Renal cortex interstitium (tissue), 11 donors: ENCODE measurements at regions not wholly inside any gene's neighbourhood (a gene's known extent, or its start where the extent isn't known, plus 50 kb on each side); places are given as distances from the start of the nearest gene placed in this dataset.

Experiments
- DNase-seq, 11 donors: peaks; one replicate each; pipeline ENCODE4 v3.0.0-alpha.2; 2013; ENCODE audit warnings: low read depth in 9 of 11, low spot score in 4 of 11; ENCODE audit errors: extremely low read depth in 1 of 11

DNA sequence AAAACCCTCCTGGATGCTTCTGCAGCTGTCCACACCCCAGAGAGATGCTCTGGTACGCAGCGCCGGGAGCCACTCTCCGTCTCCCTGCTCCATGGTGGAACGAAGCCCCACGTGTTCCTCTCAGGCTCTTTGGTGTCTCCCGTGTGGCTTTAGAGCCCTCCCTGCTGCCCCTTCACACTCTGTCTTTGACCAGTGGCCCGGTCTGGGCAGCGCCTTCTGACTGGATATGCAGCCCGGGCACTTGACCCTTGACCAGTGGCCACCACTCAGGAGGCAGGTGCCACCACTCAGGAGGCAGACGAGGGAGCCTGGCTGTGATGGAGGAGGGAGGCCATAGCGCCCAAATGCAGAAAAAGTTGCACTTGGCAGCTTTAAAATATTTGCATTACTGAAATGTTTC lies 214.5 kb upstream of the SALL3 start:
- DNase-seq: no peak

DNA sequence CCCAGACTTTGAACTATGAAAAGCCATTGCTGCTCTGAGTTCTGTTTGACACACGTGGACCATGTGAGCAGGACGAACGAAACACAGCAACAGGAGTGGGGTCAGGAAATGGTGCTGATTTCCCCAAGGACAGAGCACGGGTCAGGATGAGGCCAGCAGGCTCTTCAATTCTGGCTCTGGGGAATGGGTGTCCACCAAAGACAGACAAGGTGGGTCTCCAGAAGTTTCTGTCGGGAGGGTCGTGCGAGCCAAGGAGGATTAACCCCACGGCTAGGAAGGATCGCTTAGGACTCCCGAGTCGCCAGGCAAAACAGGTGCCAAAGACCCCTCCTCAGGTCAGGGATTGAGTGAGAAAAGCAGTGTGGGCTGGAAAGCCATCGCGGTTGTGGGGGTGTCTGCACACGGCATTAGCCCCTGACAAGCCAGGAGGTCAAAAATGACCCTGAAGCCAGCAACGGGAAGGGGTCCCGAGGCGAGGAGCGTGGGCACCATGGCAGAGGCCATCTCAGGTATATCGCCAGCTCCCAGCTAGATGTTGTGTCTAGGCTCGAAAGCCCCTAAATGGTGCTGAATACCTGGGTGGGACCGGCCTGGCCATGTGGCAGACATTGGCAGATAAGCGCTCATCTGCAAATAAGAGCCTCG lies 213.9 kb upstream of the SALL3 start:
- DNase-seq: no peak

- no peak for DNase-seq
These were observed 212.7 kb upstream of the SALL3 start for GRCh38 chr18:78766651-78767533.

DNA sequence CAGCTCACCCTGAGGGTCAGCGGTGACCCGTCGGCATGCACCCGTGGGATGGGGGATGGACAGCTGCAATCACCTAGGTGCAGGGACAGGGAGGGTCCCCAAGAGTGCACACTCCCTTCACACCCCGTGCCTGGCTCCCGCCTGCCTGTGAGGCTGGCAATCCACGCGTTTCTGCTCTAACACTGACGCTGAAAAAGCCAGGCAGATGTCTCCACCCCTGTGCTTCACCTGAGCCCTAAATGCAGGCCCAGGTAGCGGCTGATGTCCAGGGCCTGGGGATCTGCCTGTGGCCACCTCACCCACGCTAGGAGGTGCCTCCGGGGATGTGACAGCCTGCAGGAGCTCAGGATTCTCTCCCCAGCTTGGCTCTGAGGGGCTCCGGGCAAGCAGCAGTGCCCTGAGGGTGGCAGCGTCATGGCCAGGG lies 212.0 kb upstream of the SALL3 start:
- no peak for DNase-seq

- no peak for DNase-seq
These were observed 211.4 kb upstream of the SALL3 start for GRCh38 chr18:78768221-78768620.

DNA sequence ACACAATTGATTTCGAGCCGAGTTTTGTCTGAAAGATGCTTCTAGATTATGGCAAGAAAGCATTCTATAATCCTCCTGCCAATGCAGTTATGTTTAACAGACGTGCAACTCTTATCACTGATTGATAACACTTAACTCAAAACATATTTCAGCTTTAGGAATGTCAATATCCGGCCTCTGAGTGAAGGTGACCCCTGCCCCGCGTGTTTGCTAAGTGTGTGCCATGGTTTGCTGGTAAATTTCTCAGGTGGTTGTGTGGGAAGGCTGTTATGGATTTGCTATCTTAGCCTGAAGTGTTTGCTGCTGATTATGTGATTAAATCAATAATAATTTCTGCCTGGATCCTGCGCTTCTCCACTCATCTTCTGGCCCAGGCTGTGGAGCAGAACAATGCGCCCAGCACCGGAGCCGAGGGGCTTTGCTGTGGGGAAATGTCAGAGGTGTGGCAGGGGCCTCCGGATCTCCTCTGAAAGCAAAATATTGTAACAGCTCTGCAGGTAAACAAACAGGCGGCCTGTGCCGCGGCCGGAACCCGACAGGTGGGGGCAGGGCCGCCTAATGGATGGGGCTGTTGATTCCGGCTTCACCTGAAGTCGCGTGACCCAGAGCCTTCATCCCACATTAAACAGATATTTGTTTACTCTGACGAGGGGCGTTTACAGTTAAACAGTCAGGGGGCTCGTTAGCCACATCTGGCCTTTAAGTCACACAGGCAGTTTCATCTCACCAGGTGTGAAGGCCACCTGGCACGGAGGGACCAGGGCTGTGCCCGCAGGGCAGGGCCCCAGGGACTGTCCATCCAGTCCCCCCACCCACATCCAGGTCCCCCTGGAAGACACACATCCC lies 210.7 kb upstream of the SALL3 start:
- no peak for DNase-seq

DNA sequence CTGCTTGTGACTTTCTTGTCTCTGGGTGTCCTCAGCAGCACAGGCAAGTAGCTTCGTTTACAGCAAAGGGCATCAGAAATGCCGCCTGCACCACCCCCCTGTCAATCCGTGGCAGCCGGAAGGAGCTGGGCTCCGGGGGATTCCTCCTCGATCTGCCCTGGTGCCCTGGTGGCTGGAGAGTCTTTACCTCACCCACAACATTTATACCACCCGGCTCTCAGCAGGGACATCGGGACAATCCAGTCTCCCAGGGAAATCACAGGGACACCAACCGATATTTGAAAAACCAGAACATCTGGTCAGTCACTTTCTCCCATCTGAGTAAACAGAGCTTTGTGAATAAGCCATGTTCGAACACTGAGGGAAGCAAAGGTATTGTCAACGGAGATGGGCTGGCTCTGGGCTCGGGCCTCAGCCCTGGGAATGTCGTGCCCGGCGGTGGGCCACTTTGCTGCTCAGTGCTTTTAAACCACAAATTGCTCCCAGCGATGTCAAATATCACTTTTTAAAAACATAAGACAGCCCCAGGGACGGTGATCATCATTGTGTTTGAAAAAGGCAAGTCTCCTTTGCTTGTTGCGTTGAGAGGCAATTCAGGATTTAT lies 210.0 kb upstream of the SALL3 start:
- no peak for DNase-seq

GRCh38 chr18:78770139-78770822 lies 209.3 kb upstream of the SALL3 start:
- DNase-seq: peak in 1 of 11 donors; percentile 9

DNA sequence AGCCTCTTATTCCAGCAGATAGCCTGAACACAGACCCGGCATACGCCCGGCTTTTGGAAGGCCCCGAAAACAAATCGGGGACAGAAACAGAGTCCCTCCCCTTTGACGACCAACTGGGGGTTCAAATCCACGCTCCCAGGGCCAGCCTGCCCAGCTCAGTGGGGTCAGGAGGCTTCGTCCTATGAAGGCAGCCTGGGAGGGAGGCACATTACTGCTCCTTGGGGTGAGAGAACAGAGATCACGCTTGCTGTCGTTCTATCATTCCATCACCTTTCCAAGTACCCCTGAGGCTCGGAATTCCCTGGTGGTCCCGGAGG lies 208.8 kb upstream of the SALL3 start:
- DNase-seq: no peak

- no peak for DNase-seq
These were observed 207.9 kb upstream of the SALL3 start for GRCh38 chr18:78771496-78772359.

- DNase-seq: no peak
These were observed 207.0 kb upstream of the SALL3 start for GRCh38 chr18:78772360-78773302.

- DNase-seq: no peak
These were observed 206.3 kb upstream of the SALL3 start for GRCh38 chr18:78773303-78773755.

GRCh38 chr18:78773819-78774218 lies 205.8 kb upstream of the SALL3 start:
- no peak for DNase-seq

DNA sequence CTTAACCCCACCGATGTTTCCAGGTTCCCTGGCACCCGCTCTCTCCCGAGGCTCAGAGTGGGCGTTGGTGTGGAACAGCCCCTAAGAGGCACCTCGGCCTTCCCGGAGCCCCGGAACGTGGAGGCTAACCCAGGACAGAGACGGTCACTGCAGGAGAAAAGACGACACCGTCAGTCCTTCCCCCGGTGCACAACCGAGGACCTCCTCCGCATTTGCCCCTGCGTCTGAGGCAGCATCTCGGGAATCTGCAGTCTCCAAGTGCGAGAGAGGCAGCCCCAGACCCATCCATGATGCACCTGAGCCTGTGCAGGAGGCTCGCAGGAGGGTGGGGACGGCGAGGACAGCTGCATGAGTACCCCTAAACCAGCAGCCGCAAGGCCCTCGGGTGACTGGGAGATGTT lies 204.9 kb upstream of the SALL3 start:
- no peak for DNase-seq

DNA sequence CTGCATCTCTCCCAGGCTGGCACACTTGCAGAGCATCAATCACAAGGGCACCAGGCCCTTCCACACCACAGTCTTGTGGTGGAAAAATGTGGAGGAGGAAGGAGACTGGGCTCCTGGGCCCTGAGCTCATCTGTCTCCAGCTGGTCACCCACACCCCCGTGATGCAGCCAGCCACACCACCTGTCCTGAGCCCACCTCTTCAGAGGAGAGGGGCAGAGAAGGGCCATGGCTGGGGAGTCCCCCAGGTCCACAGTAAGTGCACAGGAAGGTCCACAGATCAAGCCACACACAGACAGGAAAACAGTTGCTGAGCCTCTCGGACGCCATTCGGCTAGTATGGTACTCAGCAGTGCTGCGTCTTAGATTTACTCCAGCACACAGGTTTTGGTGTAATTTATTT lies 203.5 kb upstream of the SALL3 start:
- no peak for DNase-seq

DNA sequence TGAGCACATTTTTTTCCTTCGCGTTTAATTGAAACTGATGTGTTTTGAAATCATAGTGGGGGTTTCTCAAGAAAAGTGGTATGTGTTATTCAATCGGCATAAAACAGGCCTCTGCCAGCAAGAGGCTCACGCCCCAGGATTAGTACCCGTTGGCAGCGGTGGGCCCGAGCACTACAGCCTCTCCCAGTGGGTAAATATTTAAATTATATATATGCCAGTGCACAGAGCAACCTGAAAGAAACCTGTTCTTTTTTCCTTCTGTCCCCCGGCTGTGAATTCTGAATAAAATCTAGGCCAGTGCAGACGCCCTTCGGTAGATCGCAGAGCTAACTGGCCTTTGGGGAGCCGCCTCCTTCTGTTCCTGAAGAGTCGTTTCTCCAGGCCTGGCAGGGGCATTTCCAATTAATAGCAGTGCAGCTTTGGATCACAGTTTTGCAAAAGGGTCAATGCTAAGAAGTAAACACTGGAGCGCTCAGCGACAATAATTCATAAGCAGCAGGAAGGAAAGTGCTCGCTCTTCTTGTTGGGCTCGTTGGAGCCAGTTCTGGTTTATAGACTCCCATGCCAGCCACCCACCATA lies 202.8 kb upstream of the SALL3 start:
- DNase-seq: no peak

DNA sequence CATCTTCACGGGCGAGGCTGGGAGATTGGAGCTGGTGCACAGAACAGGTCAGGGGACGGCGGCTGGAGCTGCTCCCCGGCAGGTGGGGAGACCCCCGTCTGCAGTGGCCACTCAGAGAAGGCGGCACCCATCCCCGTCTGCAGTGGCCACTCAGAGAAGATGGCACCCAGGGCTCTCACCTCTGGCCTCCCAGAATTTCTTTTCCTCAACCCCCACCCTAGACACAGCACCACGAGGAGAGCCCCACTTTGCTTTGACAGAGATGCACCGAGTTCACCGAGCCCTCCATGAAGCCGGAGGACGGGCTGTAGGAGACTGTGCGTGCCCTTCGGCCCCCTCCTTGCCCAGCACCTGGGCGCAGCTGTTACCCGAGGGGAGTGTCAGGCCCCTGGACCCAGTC lies 201.6 kb upstream of the SALL3 start:
- no peak for DNase-seq
